ENCODE measurements at regions not wholly inside any gene's neighbourhood (a gene's known extent, or its start where the extent isn't known, plus 50 kb on each side); places are given as distances from the start of the nearest gene placed in this dataset.

DNA sequence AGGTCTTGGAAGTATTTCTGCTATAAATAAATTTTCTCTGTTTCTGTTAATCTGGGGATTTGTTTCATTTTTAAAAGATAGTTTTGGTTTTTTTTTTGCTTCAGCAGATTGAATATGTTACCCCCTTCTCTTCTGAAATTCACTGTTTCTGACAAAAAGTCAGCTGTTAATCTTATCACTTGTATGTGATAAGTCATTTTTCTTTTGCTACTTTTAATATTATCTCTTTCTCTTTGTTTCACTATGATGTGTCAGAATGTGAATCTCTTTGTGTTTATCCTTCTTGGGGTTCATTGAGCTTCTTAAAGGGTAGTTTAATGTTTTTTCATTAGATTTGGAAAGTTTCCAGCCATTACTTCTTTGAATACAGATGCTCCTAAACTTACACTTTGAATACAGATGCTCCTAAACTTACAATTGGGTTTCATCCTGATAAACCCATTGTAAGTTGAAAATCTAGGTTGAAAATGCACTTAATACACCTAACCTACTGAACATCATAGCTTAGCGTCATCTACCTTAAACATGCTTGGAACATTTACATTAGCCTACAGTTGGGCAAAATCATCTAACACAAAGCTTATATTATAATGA, 154.2 kb upstream of the COL21A1 start:
- H3K9ac ChIP-seq = no peak overlapping the region
- no peak overlapping the region for H3K27ac ChIP-seq
- no peaks in the 10 kb centered on the region; the same call in 1 of the 2 replicates for H3F3A ChIP-seq (ENCODE audit: insufficient read depth)
- H3K79me2 ChIP-seq (ENCODE audit: insufficient read depth) = no peaks in the 10 kb centered on the region
- no peak overlapping the region for H3K4me3 ChIP-seq
- in situ Hi-C loops (cut with MboI) = no loop called here
- no peaks in the 10 kb centered on the region for H3K36me3 ChIP-seq (ENCODE audit: low read depth)
- DNase-seq = no peak
- no peak for TF ChIP-seq EZH2phosphoT487 (IDR thresholded peaks at IDR 0.05; ENCODE audit: insufficient read depth, low read depth)
- TF ChIP-seq EZH2 (IDR thresholded peaks at IDR 0.05; ENCODE audit: insufficient read depth, poor library complexity, severe bottlenecking) = no peak
- no peaks in the 10 kb centered on the region for H4K20me1 ChIP-seq (ENCODE audit: insufficient read depth)
- 91% methylated on average over 1 of the region's 1 CpG for WGBS, 2 experiments (ENCODE audit: low coverage in 1 of 2, low lambda C conversion rate in 2 of 2, missing lambda C conversion rate in 2 of 2)
- no peak overlapping the region for H3K4me2 ChIP-seq (ENCODE audit: unreplicated experiment)
- no peak overlapping the region for H2AFZ ChIP-seq
- H3K9me2 ChIP-seq (ENCODE audit: insufficient read depth) = no peaks in the 10 kb centered on the region
- no peaks in the 10 kb centered on the region for H3K4me1 ChIP-seq (ENCODE audit: insufficient read depth)
- H3K9me3 ChIP-seq (ENCODE audit: low read depth) = peaks cover 7% of the 10 kb centered on the region
- H3K27me3 ChIP-seq (replicated peaks; ENCODE audit: insufficient read depth) = no peaks in the 10 kb centered on the region

DNA sequence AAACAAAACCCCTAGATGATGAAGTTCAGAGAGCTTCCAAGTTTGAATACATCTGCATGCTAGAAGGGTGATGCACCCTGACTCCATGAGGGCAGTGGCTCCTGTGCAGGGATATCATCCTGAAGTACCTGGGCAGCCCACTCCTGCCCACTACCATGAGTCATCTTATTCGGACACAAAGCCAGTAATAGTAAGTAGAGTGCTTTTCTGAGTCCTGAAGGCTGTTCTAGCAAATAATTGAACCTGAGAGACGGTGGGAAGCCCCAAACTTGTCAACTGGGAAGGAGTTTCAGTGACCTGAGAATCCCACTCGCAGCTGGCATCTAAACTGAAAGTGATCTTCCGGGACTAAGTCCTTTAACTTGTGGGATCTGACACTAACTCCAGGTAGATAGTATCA, 152.9 kb upstream of the COL21A1 start:
- DNase-seq = no peak
- Histone ChIP-seq H3F3A (ENCODE audit: insufficient read depth) (no peaks in the 10 kb centered on the region; the same call in 1 of the 2 replicates), H4K20me1 (ENCODE audit: insufficient read depth) (no peaks in the 10 kb centered on the region), H3K9me3 (ENCODE audit: low read depth) (peaks cover 7% of the 10 kb centered on the region), H3K36me3 (ENCODE audit: low read depth) (no peaks in the 10 kb centered on the region), H2AFZ (no peak overlapping the region), H3K27me3 (replicated peaks; ENCODE audit: insufficient read depth) (no peaks in the 10 kb centered on the region), H3K27ac (no peak overlapping the region), H3K79me2 (ENCODE audit: insufficient read depth) (no peaks in the 10 kb centered on the region), H3K4me1 (ENCODE audit: insufficient read depth) (no peaks in the 10 kb centered on the region), H3K9ac (no peak overlapping the region), H3K4me2 (ENCODE audit: unreplicated experiment) (no peak overlapping the region), H3K9me2 (ENCODE audit: insufficient read depth) (no peaks in the 10 kb centered on the region), H3K4me3 (no peak overlapping the region)
- in situ Hi-C loops (cut with MboI) = no loop called here
- TF ChIP-seq EZH2 (IDR thresholded peaks at IDR 0.05; ENCODE audit: insufficient read depth, poor library complexity, severe bottlenecking) (no peak), EZH2phosphoT487 (IDR thresholded peaks at IDR 0.05; ENCODE audit: insufficient read depth, low read depth) (no peak)
- WGBS, 2 experiments (ENCODE audit: low coverage in 1 of 2, low lambda C conversion rate in 2 of 2, missing lambda C conversion rate in 2 of 2) = 68% methylated on average over 4 of the region's 4 CpGs

DNA sequence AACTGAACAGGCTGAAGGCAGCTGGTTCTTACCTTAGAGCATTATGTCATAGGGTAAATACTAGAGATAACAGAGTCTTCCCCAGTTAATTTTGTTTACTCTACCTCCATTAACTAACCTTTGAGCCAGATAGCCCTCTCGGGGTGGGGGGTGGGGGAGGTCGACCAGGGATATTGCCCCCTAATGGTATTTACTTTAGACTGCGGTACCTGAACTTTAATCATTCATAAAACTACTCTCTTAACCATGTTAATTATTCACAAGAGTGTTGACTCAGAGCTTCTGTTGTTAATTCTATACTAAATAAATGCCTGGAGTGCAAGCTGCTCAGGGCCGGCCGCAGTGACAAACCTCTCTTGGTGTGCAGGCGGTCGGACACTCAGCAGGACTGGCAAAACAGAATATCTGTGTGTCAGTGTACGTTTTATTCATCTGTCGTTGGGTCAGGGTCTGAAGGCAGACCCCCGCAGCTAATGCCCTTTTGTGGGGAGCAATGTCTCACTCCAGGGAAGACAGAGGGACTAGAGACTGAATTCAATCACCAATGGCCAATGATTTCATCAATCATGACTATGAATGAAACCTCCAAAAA, 152.4 kb upstream of the COL21A1 start:
- H3K4me2 ChIP-seq (ENCODE audit: unreplicated experiment) = no peak overlapping the region

DNA sequence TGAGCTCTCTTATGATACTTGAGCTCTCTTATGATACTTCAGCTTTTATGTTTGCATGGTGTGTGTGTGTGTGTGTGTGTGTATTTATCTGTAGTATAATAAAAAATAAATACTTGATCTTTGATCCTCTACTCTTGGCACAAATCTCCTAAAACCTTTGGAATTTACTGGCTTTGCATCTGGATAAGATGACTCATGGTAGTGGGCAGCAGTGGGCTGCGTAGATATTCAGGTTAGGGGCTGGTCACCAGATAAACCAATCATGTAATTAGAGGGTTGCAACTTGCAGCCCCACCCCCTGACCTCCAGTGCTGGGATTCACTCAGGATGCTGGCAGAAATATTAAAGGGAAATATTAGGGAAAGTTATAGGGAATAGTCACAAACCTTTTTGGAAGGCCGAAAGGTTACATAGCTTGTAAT, 151.9 kb upstream of the COL21A1 start:
- no peaks in the 10 kb centered on the region for H4K20me1 ChIP-seq (ENCODE audit: insufficient read depth)
- TF ChIP-seq EZH2phosphoT487 (IDR thresholded peaks at IDR 0.05; ENCODE audit: insufficient read depth, low read depth) = no peak
- TF ChIP-seq EZH2 (IDR thresholded peaks at IDR 0.05; ENCODE audit: insufficient read depth, poor library complexity, severe bottlenecking) = no peak
- no peak for DNase-seq
- H3K4me3 ChIP-seq = no peak overlapping the region
- 91 to 93% methylated on average over 2 of the region's 2 CpGs for WGBS, 2 experiments (ENCODE audit: low coverage in 1 of 2, low lambda C conversion rate in 2 of 2, missing lambda C conversion rate in 2 of 2)
- H3K79me2 ChIP-seq (ENCODE audit: insufficient read depth) = no peaks in the 10 kb centered on the region
- no peak overlapping the region for H3K27ac ChIP-seq
- no peaks in the 10 kb centered on the region for H3K36me3 ChIP-seq (ENCODE audit: low read depth)
- H3K27me3 ChIP-seq (replicated peaks; ENCODE audit: insufficient read depth) = no peaks in the 10 kb centered on the region
- H3K9me2 ChIP-seq (ENCODE audit: insufficient read depth) = no peaks in the 10 kb centered on the region
- no peak overlapping the region for H2AFZ ChIP-seq
- peaks cover 7% of the 10 kb centered on the region for H3K9me3 ChIP-seq (ENCODE audit: low read depth)
- in situ Hi-C loops (cut with MboI) = no loop called here
- H3K4me1 ChIP-seq (ENCODE audit: insufficient read depth) = no peaks in the 10 kb centered on the region
- no peaks in the 10 kb centered on the region; the same call in 1 of the 2 replicates for H3F3A ChIP-seq (ENCODE audit: insufficient read depth)
- no peak overlapping the region for H3K4me2 ChIP-seq (ENCODE audit: unreplicated experiment)
- H3K9ac ChIP-seq = no peak overlapping the region

More for the DNA sequence above, 152.4 kb upstream of the COL21A1 start:
- no peak overlapping the region for H3K9ac ChIP-seq
- in situ Hi-C loops (cut with MboI) = no loop called here
- no peak for DNase-seq
- H2AFZ ChIP-seq = no peak overlapping the region
- H3K27ac ChIP-seq = no peak overlapping the region
- H3K27me3 ChIP-seq (replicated peaks; ENCODE audit: insufficient read depth) = no peaks in the 10 kb centered on the region
- H3K36me3 ChIP-seq (ENCODE audit: low read depth) = no peaks in the 10 kb centered on the region
- no peak for TF ChIP-seq EZH2phosphoT487 (IDR thresholded peaks at IDR 0.05; ENCODE audit: insufficient read depth, low read depth)
- TF ChIP-seq EZH2 (IDR thresholded peaks at IDR 0.05; ENCODE audit: insufficient read depth, poor library complexity, severe bottlenecking) = no peak
- no peak overlapping the region for H3K4me3 ChIP-seq
- H3K9me3 ChIP-seq (ENCODE audit: low read depth) = peaks cover 7% of the 10 kb centered on the region
- H3F3A ChIP-seq (ENCODE audit: insufficient read depth) = no peaks in the 10 kb centered on the region; the same call in 1 of the 2 replicates
- H4K20me1 ChIP-seq (ENCODE audit: insufficient read depth) = no peaks in the 10 kb centered on the region
- H3K79me2 ChIP-seq (ENCODE audit: insufficient read depth) = no peaks in the 10 kb centered on the region
- no peaks in the 10 kb centered on the region for H3K9me2 ChIP-seq (ENCODE audit: insufficient read depth)
- H3K4me1 ChIP-seq (ENCODE audit: insufficient read depth) = no peaks in the 10 kb centered on the region
- WGBS, 2 experiments (ENCODE audit: low coverage in 1 of 2, low lambda C conversion rate in 2 of 2, missing lambda C conversion rate in 2 of 2) = 91 to 93% methylated on average over 10 of the region's 10 CpGs
